Fibroblast of skin of scalp (primary cell): ENCODE measurements at regions not wholly inside any gene's neighbourhood (a gene's known extent, or its start where the extent isn't known, plus 50 kb on each side); places are given as distances from the start of the nearest gene placed in this dataset.
A peak's percentile ranks its signal among the peaks of the same experiment; 100 is the strongest.

Experiments used
- DNase-seq: peaks from one replicate; pipeline ENCODE4 v3.0.0-alpha.2; 2013

GRCh38 chr13:61777271-61777670 is 361.6 kb upstream of the PCDH20 start:
- no peak for DNase-seq

- DNase-seq: no peak
These were observed 359.3 kb upstream of the PCDH20 start for GRCh38 chr13:61774903-61775302.

- DNase-seq: no peak
These were observed 355.0 kb upstream of the PCDH20 start for GRCh38 chr13:61770681-61771080.

- DNase-seq: no peak
These were observed 352.5 kb upstream of the PCDH20 start for GRCh38 chr13:61768175-61768574.

- DNase-seq: no peak
These were observed 351.0 kb upstream of the PCDH20 start for GRCh38 chr13:61766667-61767058.

GRCh38 chr13:61765940-61766666 is 350.5 kb upstream of the PCDH20 start:
- DNase-seq: no peak

- DNase-seq: no peak
These were observed 349.6 kb upstream of the PCDH20 start for GRCh38 chr13:61765181-61765742.

- no peak for DNase-seq
These were observed 346.0 kb upstream of the PCDH20 start for GRCh38 chr13:61761690-61762089.

GRCh38 chr13:61760102-61760501 is 344.5 kb upstream of the PCDH20 start:
- no peak for DNase-seq

GRCh38 chr13:61756031-61756430 is 340.4 kb upstream of the PCDH20 start:
- no peak for DNase-seq

- DNase-seq: peak; percentile 0
These were observed 335.4 kb upstream of the PCDH20 start for GRCh38 chr13:61751039-61751438.

GRCh38 chr13:61738236-61738750 is 322.6 kb upstream of the PCDH20 start:
- no peak for DNase-seq

GRCh38 chr13:61734683-61735082 is 319.0 kb upstream of the PCDH20 start:
- DNase-seq: no peak

GRCh38 chr13:61728471-61728870 is 312.8 kb upstream of the PCDH20 start:
- DNase-seq: peak; percentile 73

- DNase-seq: peak; percentile 45
These were observed 312.1 kb upstream of the PCDH20 start for GRCh38 chr13:61727767-61728166.

GRCh38 chr13:61725806-61726205 is 310.2 kb upstream of the PCDH20 start:
- no peak for DNase-seq

- no peak for DNase-seq
These were observed 306.5 kb upstream of the PCDH20 start for GRCh38 chr13:61722119-61722518.

GRCh38 chr13:61712621-61713020 is 297.0 kb upstream of the PCDH20 start:
- DNase-seq: no peak

- DNase-seq: no peak
These were observed 293.6 kb upstream of the PCDH20 start for GRCh38 chr13:61709258-61709657.

- no peak for DNase-seq
These were observed 291.2 kb upstream of the PCDH20 start for GRCh38 chr13:61706899-61707298.

- DNase-seq: no peak
These were observed 285.0 kb upstream of the PCDH20 start for GRCh38 chr13:61700620-61701019.

GRCh38 chr13:61700181-61700580 is 284.5 kb upstream of the PCDH20 start:
- DNase-seq: no peak

- DNase-seq: no peak
These were observed 281.0 kb upstream of the PCDH20 start for GRCh38 chr13:61696676-61697075.

GRCh38 chr13:61695147-61695546 is 279.5 kb upstream of the PCDH20 start:
- DNase-seq: no peak
